HepG2 (cell line): ENCODE measurements at regions not wholly inside any gene's neighbourhood (a gene's known extent, or its start where the extent isn't known, plus 50 kb on each side); places are given as distances from the start of the nearest gene placed in this dataset.

ENCODE experiments used
- ATAC-seq: fragments of 200-7000 bp; cut with Tn5 transposase; 3 replicates; pipeline ENCODE4 v1.9.1; 2020; ENCODE audit warnings: mild to moderate bottlenecking, moderate library complexity
- BruUV-seq: library from RNA; stranded (reverse); fragments of 400-500 nt; replicated peaks from 2 replicates; lab custom pipeline; 2021; lab: Mats Ljungman, UMichigan
- CTCF ChIA-PET: fragments of 300-600 bp; formaldehyde crosslinking; extraction: SDS; loops from one replicate; lab custom pipeline; 2021; ENCODE audit warnings: low total read pairs, inconsistent platforms, low intra/inter-chr PET ratio; lab: Yijun Ruan, JAX
- POLR2A ChIA-PET: fragments of 350-600 bp; sonication (Branson Sonifier 250); formaldehyde crosslinking; loops from one replicate; lab custom pipeline; 2020; ENCODE audit warnings: antibody characterized with exemption, inconsistent platforms; lab: Yijun Ruan, JAX
- DNase-seq: peaks from one replicate; pipeline ENCODE4 v3.0.0-alpha.2; 2015; ENCODE audit warnings: low spot score
- FAIRE-seq: peaks from 3 replicates; lab custom pipeline; 2011; peaks lifted over from hg19 to GRCh38; lab: Jason Lieb, UNC
- H2AFZ ChIP-seq: one replicate; pipeline ENCODE4 v1.6.1; 2011; ENCODE audit warnings: low read length, inconsistent platforms
- H3K27ac ChIP-seq: fragments of 300-600 bp; 3 replicates; pipeline ENCODE4 v1.8.0; 2011; ENCODE audit warnings: mixed run types, mild to moderate bottlenecking, mixed read lengths, low read length, inconsistent platforms; ENCODE audit not compliant: insufficient read depth; ENCODE audit errors: extremely low read length
- H3K27me3 ChIP-seq, 2 experiments: fragments of 200-600 bp in 1 of 2; 2 replicates in 1 of 2; 3 replicates in 1 of 2; pipeline versions ENCODE4 v1.6.0 to v1.8.0; 2011; ENCODE audit warnings: low read length in 2 of 2, mild to moderate bottlenecking in 2 of 2, moderate library complexity in 2 of 2, inconsistent platforms in 1 of 2; ENCODE audit not compliant: insufficient read depth in 2 of 2, control insufficient read depth in 1 of 2
- H3K36me3 ChIP-seq, 2 experiments: fragments of 200-600 bp in 1 of 2; replicated peaks in 1 of 2; 2 replicates in 1 of 2; 3 replicates in 1 of 2; pipeline versions ENCODE4 v1.5.1 to v1.8.0; 2011; ENCODE audit warnings: low read length in 2 of 2, inconsistent platforms in 1 of 2; ENCODE audit not compliant: insufficient read depth in 2 of 2, control insufficient read depth in 1 of 2
- H3K4me1 ChIP-seq: 2 replicates; pipeline ENCODE4 v1.5.1; 2012; ENCODE audit warnings: low read length, inconsistent platforms; ENCODE audit not compliant: insufficient read depth
- H3K4me2 ChIP-seq: 2 replicates; pipeline ENCODE4 v1.6.0; 2011; ENCODE audit warnings: low read depth, low read length, inconsistent platforms
- H3K4me3 ChIP-seq, 3 experiments: fragments of 200-600 bp in 1 of 3; sonication (generic), shearing (Covaris generic) in 1 of 3; replicated peaks in 1 of 3; 2 replicates each; pipeline ENCODE4 v1.5.1; 2011 to 2016; ENCODE audit warnings: low read length in 3 of 3, inconsistent platforms in 2 of 3, low read depth in 2 of 3, mild to moderate bottlenecking in 2 of 3, control low read depth in 1 of 3, mixed read lengths in 1 of 3; ENCODE audit not compliant: insufficient read depth in 1 of 3
- H3K79me2 ChIP-seq: one replicate; pipeline ENCODE4 v1.6.1; 2011; ENCODE audit warnings: low read length, inconsistent platforms; ENCODE audit not compliant: insufficient read depth
- H3K9ac ChIP-seq: 2 replicates; pipeline ENCODE4 v1.6.0; 2011; ENCODE audit warnings: mild to moderate bottlenecking, low read depth, low read length, inconsistent platforms; ENCODE audit not compliant: insufficient read depth
- H3K9me3 ChIP-seq: 2 replicates; pipeline ENCODE4 v1.5.1; 2012; ENCODE audit warnings: mild to moderate bottlenecking, low read length
- H4K20me1 ChIP-seq: 2 replicates; pipeline ENCODE4 v1.6.0; 2011; ENCODE audit warnings: inconsistent platforms, mild to moderate bottlenecking, low read length, moderate library complexity; ENCODE audit not compliant: insufficient read depth
- ATF7-NPFF ChIP-seq: sonication (generic); formaldehyde crosslinking; IDR thresholded peaks from 2 replicates; pipeline ENCODE4 v1.8.1; 2023; ENCODE audit warnings: mild to moderate bottlenecking, low read depth, missing genetic modification reagents, moderate library complexity
- CTCF ChIP-seq: sonication (generic); formaldehyde crosslinking; IDR thresholded peaks from 2 replicates; pipeline ENCODE4 v1.5.0; 2020; ENCODE audit warnings: mild to moderate bottlenecking, missing genetic modification reagents, moderate library complexity
- GPN1 ChIP-seq: sonication (generic); formaldehyde crosslinking; IDR thresholded peaks from 2 replicates; pipeline ENCODE4 v1.5.1; 2020; ENCODE audit warnings: missing genetic modification reagents, borderline replicate concordance
- KLF13 ChIP-seq: sonication (generic); formaldehyde crosslinking; IDR thresholded peaks from 2 replicates; pipeline ENCODE4 v1.4.0; 2020; ENCODE audit warnings: mild to moderate bottlenecking, missing genetic modification reagents
- MAZ ChIP-seq, 2 experiments: sonication (generic) in 1 of 2; formaldehyde crosslinking in 1 of 2; IDR thresholded peaks; 2 replicates each; pipeline versions ENCODE4 v1.5.0 to v1.6.1; 2012 to 2020; ENCODE audit warnings: low read depth in 2 of 2, mild to moderate bottlenecking in 2 of 2, borderline replicate concordance in 1 of 2, improper control_type of control experiment in 1 of 2, low read length in 1 of 2, missing genetic modification reagents in 1 of 2, moderate library complexity in 1 of 2
- NR3C1 ChIP-seq: sonication (generic); formaldehyde crosslinking; IDR thresholded peaks from 2 replicates; pipeline ENCODE4 v1.4.0; 2020; ENCODE audit warnings: missing genetic modification reagents
- PAF1 ChIP-seq: IDR thresholded peaks from 2 replicates; pipeline ENCODE4 v1.6.1; 2016; ENCODE audit warnings: missing genetic modification reagents, missing compliant biosample characterization
- PAX8 ChIP-seq: sonication (generic); formaldehyde crosslinking; IDR thresholded peaks from 2 replicates; pipeline ENCODE4 v1.8.0; 2022; ENCODE audit warnings: mild to moderate bottlenecking, missing genetic modification reagents, borderline replicate concordance
- RAD21 ChIP-seq: fragments of 450-650 bp; formaldehyde crosslinking; IDR thresholded peaks from 2 replicates; pipeline ENCODE4 v1.5.0; 2020; ENCODE audit warnings: mild to moderate bottlenecking
- SMC3 ChIP-seq: IDR thresholded peaks from 2 replicates; pipeline ENCODE4 v1.6.1; 2011; ENCODE audit warnings: low read length, improper control_type of control experiment
- STAG1 ChIP-seq: sonication (generic); formaldehyde crosslinking; IDR thresholded peaks from 2 replicates; pipeline ENCODE4 v1.4.0; 2020; ENCODE audit warnings: missing genetic modification reagents
- XRCC5 ChIP-seq: fragments of 200-400 bp; formaldehyde crosslinking; optimal IDR thresholded peaks from 2 replicates; pipeline ENCODE3; 2017; ENCODE audit warnings: mild to moderate bottlenecking, low read length
- ZZZ3 ChIP-seq: sonication (generic); formaldehyde crosslinking; IDR thresholded peaks from 2 replicates; pipeline ENCODE4 v1.4.0; 2020; ENCODE audit warnings: missing genetic modification reagents, mild to moderate bottlenecking, borderline replicate concordance
- WGBS: methylation state at CpG from one replicate; pipeline ENCODE4 v1.1.6; 2017; ENCODE audit warnings: low lambda C conversion rate; 5-methylcytosine and 5-hydroxymethylcytosine counted together
- in situ Hi-C: cut with HindIII; loops from 2 replicates; pipeline ENCODE4 v1.10.0; 2017; ENCODE audit warnings: low pct_unique_long_range_greater_than_20kb; ENCODE audit not compliant: extremely low pct_ligation_motif_present
- intact Hi-C: fragments of 100-400 bp; cut with micrococcal nuclease; formaldehyde crosslinking; loops from one replicate; pipeline ENCODE4 v1.10.0; 2022; ENCODE audit not compliant: unreplicated experiment
- TF ChIP-seq, protein P1 (sequence below): sonication (generic); formaldehyde crosslinking; IDR thresholded peaks from 2 replicates; pipeline ENCODE4 v1.4.0; 2020; ENCODE audit warnings: missing genetic modification reagents

DNA sequence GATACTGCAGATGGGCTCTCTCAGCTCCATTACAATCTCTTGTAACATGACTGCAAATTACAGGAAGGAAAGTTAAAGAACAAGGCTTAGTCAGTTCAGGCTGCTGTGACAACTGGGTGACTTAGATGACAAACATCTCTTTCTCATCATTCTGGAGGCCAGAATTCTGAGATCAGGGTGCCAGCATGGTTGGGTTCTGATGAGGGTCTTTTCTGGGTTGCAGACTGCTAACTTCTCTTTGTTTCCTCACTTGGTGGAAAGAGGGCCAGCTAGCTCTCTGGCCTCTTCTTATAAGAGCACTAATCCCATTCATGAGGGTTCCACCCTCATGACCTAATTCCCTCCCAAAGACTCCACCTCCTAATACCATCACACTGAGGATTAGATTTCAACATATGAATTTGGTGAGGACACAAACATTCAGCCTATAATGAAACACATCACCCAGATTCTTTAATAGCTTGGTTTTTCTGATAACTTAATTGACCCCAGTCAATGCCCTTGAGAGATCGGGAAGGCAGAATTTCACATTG lies 73.6 kb upstream of the MAMDC2 start (continued):
- TF ChIP-seq, protein P1, sequence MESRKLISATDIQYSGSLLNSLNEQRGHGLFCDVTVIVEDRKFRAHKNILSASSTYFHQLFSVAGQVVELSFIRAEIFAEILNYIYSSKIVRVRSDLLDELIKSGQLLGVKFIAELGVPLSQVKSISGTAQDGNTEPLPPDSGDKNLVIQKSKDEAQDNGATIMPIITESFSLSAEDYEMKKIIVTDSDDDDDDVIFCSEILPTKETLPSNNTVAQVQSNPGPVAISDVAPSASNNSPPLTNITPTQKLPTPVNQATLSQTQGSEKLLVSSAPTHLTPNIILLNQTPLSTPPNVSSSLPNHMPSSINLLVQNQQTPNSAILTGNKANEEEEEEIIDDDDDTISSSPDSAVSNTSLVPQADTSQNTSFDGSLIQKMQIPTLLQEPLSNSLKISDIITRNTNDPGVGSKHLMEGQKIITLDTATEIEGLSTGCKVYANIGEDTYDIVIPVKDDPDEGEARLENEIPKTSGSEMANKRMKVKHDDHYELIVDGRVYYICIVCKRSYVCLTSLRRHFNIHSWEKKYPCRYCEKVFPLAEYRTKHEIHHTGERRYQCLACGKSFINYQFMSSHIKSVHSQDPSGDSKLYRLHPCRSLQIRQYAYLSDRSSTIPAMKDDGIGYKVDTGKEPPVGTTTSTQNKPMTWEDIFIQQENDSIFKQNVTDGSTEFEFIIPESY (CRISPR knock-in tag): no peak
- TF ChIP-seq PAX8 (CRISPR knock-in tag): no peak
- no peak for TF ChIP-seq GPN1

GRCh38 chr9:69971643-69972449 lies 71.8 kb upstream of the MAMDC2 start:
- peak; percentile 91 for ATAC-seq
- WGBS: 30% methylated on average over 15 of the region's 16 CpGs
- no peak overlapping the region for H2AFZ ChIP-seq
- FAIRE-seq: peak; percentile 72
- no peak overlapping the region for H3K9ac ChIP-seq
- H3K4me3 ChIP-seq: no peak overlapping the region
- CTCF ChIA-PET: interaction anchor here (1.1 to 2.3 kb wide), 4 partner anchors 139 to 630 kb away, joined by 3 to 17 read pairs (median 12); no protein-coding TSS in a partner anchor
- in situ Hi-C loops (loop anchor here (5.0 to 10.0 kb wide), 3 partner anchors 140 to 630 kb away; no protein-coding TSS in a partner anchor), intact Hi-C loops (loop anchor here (1.0 to 5.0 kb wide), 3 partner anchors 141 to 510 kb away; no protein-coding TSS in a partner anchor)
- no peaks in the 10 kb centered on the region for H4K20me1 ChIP-seq
- H3K9me3 ChIP-seq: no peaks in the 10 kb centered on the region
- TF ChIP-seq ZZZ3: no peak
- TF ChIP-seq CTCF (CRISPR knock-in tag): peak; percentile 90
- no peak for TF ChIP-seq ATF7-NPFF (CRISPR knock-in tag)
- TF ChIP-seq PAF1 (CRISPR knock-in tag): no peak
- TF ChIP-seq XRCC5: peak; percentile 33
- TF ChIP-seq KLF13 (CRISPR knock-in tag): no peak
- no peak for TF ChIP-seq MAZ (IDR thresholded peaks at IDR 0.05; ENCODE audit: borderline replicate concordance, low read depth, low read length)
- TF ChIP-seq MAZ (CRISPR knock-in tag; IDR thresholded peaks at IDR 0.05; ENCODE audit: low read depth): no peak
- TF ChIP-seq NR3C1 (CRISPR knock-in tag): no peak
- peak; percentile 83 for TF ChIP-seq SMC3
- peak; percentile 89 for TF ChIP-seq STAG1 (CRISPR knock-in tag)
- peak; percentile 65 for TF ChIP-seq RAD21 (CRISPR knock-in tag)
- BruUV-seq: no TSS peak
- no peaks in the 10 kb centered on the region for H3K36me3 ChIP-seq
- H3K79me2 ChIP-seq: no peaks in the 10 kb centered on the region
- peaks cover 3 to 13% of the 10 kb centered on the region in 2 experiments; a peak in 2 of 5 replicates for H3K27me3 ChIP-seq
- no peak overlapping the region for H3K27ac ChIP-seq
- H3K4me2 ChIP-seq: no peak overlapping the region
- H3K4me1 ChIP-seq: no peaks in the 10 kb centered on the region
- POLR2A ChIA-PET: no interaction called here
- DNase-seq: peak; percentile 27
